Thyroid gland (tissue), 4 donors: ENCODE measurements at regions not wholly inside any gene's neighbourhood (a gene's known extent, or its start where the extent isn't known, plus 50 kb on each side); places are given as distances from the start of the nearest gene placed in this dataset.

Source experiments
- POLR2A ChIP-seq, 2 donors: fragments of 450-650 bp; IDR thresholded peaks; one replicate each; pipeline ENCODE4 v1.6.1; 2017; ENCODE audit warnings: antibody characterized with exemption in 2 of 2, mild to moderate bottlenecking in 2 of 2, moderate library complexity in 1 of 2
- TF ChIP-seq, protein P1 (sequence below), 6 experiments: fragments of 200-600 bp in 3 of 6; fragments of 450-650 bp in 3 of 6; sonication (generic) in 3 of 6; IDR thresholded peaks; one replicate each; pipeline ENCODE4 v1.5.1; 2016 to 2019; ENCODE audit warnings: antibody characterized with exemption in 6 of 6, mild to moderate bottlenecking in 2 of 6, inconsistent platforms in 1 of 6, moderate library complexity in 1 of 6

DNA sequence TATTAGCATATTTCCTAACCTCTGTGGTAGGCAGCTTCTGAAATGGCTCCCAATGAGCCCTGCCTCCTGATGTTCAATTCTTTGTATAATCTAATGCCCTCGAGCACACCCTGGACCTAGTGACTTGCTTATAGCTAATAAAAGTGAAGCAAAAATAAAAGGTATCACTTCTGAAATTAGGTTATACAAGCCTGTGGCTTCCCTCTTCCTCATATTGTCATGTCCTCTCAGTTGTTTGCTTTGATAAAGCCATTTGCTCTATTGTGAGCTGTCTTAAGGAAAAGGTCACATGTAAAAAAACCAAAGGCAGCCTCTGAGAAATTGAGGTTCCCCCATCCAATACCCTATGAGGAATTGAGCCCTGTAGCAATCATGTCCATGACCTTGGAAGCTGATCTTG, 442.1 kb upstream of the ADGRB3 start:
- TF ChIP-seq, protein P1, sequence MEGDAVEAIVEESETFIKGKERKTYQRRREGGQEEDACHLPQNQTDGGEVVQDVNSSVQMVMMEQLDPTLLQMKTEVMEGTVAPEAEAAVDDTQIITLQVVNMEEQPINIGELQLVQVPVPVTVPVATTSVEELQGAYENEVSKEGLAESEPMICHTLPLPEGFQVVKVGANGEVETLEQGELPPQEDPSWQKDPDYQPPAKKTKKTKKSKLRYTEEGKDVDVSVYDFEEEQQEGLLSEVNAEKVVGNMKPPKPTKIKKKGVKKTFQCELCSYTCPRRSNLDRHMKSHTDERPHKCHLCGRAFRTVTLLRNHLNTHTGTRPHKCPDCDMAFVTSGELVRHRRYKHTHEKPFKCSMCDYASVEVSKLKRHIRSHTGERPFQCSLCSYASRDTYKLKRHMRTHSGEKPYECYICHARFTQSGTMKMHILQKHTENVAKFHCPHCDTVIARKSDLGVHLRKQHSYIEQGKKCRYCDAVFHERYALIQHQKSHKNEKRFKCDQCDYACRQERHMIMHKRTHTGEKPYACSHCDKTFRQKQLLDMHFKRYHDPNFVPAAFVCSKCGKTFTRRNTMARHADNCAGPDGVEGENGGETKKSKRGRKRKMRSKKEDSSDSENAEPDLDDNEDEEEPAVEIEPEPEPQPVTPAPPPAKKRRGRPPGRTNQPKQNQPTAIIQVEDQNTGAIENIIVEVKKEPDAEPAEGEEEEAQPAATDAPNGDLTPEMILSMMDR (IDR thresholded peaks at IDR 0.05), result no peak
- TF ChIP-seq POLR2A (IDR thresholded peaks at IDR 0.05), result no peak
